Loucy (cell line): ENCODE measurements at regions not wholly inside any gene's neighbourhood (a gene's known extent, or its start where the extent isn't known, plus 50 kb on each side); places are given as distances from the start of the nearest gene placed in this dataset.

Experiments used
- H2AFZ ChIP-seq: fragments of 200-600 bp; sonication (generic); 2 replicates; pipeline ENCODE4 v1.6.0; 2016; ENCODE audit warnings: antibody characterized with exemption, mild to moderate bottlenecking, low read length, moderate library complexity
- H3F3A ChIP-seq: fragments of 200-600 bp; 2 replicates; pipeline ENCODE4 v1.6.0; 2016; ENCODE audit warnings: antibody characterized with exemption, low read depth, mild to moderate bottlenecking
- H3K27me3 ChIP-seq: fragments of 200-600 bp; sonication (generic); 2 replicates; pipeline ENCODE4 v1.6.1; 2014; ENCODE audit warnings: low read length, mild to moderate bottlenecking; ENCODE audit not compliant: insufficient read depth, poor library complexity, severe bottlenecking
- H3K36me3 ChIP-seq: fragments of 200-600 bp; sonication (generic); 2 replicates; pipeline ENCODE4 v1.6.1; 2016; ENCODE audit warnings: low read length; ENCODE audit not compliant: insufficient read depth
- H3K4me1 ChIP-seq: fragments of 200-600 bp; sonication (generic); 2 replicates; pipeline ENCODE4 v1.5.1; 2014; ENCODE audit warnings: low read length, mild to moderate bottlenecking; ENCODE audit not compliant: insufficient read depth, poor library complexity, severe bottlenecking
- H3K4me2 ChIP-seq: fragments of 200-600 bp; sonication (generic); 2 replicates; pipeline ENCODE4 v1.6.0; 2014; ENCODE audit warnings: antibody characterized with exemption, low read length, low read depth, mild to moderate bottlenecking; ENCODE audit not compliant: poor library complexity, severe bottlenecking
- H3K4me3 ChIP-seq: fragments of 200-600 bp; sonication (generic); 2 replicates; pipeline ENCODE4 v1.5.1; 2014; ENCODE audit warnings: low read length, mild to moderate bottlenecking, mixed read lengths; ENCODE audit not compliant: poor library complexity, severe bottlenecking
- H3K79me2 ChIP-seq: fragments of 200-600 bp; sonication (generic); 2 replicates; pipeline ENCODE4 v1.6.1; 2014; ENCODE audit warnings: low read length; ENCODE audit not compliant: insufficient read depth
- H3K9ac ChIP-seq: fragments of 200-600 bp; sonication (generic); 2 replicates; pipeline ENCODE4 v1.6.0; 2014; ENCODE audit warnings: mild to moderate bottlenecking, low read depth, low read length, moderate library complexity; ENCODE audit not compliant: poor library complexity, severe bottlenecking
- H3K9me2 ChIP-seq: fragments of 200-600 bp; sonication (generic); replicated peaks from 2 replicates; pipeline ENCODE4 v1.6.1; 2016; ENCODE audit warnings: low read depth, low read length, mixed read lengths
- H3K9me3 ChIP-seq: fragments of 200-600 bp; sonication (generic); 2 replicates; pipeline ENCODE4 v1.6.1; 2014; ENCODE audit warnings: mild to moderate bottlenecking, antibody characterized with exemption, low read length, low read depth; ENCODE audit not compliant: insufficient read depth
- H4K20me1 ChIP-seq: fragments of 200-600 bp; sonication (generic); 2 replicates; pipeline ENCODE4 v1.6.0; 2014; ENCODE audit warnings: antibody characterized with exemption, low read length, mild to moderate bottlenecking; ENCODE audit not compliant: insufficient read depth, poor library complexity, severe bottlenecking
- CTCF ChIP-seq: fragments of 200-600 bp; sonication (generic); conservative IDR thresholded peaks from 2 replicates; pipeline ENCODE4 v1.5.1; 2014; ENCODE audit warnings: mild to moderate bottlenecking, antibody characterized with exemption, low read length
- EZH2phosphoT487 ChIP-seq: fragments of 200-600 bp; IDR thresholded peaks from 2 replicates; pipeline ENCODE4 v1.6.1; 2018; ENCODE audit warnings: antibody characterized with exemption, mild to moderate bottlenecking, moderate library complexity, borderline replicate concordance

DNA sequence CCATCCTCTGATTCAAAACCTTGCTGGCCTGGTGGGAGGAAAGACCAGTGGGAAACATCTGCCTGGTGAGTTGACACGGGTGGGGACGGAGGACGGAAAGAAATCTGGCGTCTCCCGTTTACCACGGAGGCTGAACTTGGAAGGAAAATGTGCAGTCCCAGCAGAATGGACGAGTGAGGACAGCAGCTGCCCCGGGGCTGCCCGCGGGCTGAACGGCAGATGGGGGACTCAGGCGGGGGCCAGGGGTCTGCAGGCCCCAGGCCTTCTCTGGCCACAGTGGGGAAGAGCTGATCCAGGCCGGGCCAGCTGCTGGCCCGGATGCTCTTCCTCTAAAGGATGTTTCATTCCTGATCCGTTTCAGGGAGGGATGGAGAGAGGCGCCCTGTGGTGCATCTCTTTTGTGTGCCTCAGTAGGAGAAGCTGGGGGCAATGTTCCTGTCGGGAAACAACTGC lies 147.5 kb upstream of the CHST15 start:
- no peaks in the 10 kb centered on the region for H3K36me3 ChIP-seq
- no peaks in the 10 kb centered on the region for H3K27me3 ChIP-seq
- H3K79me2 ChIP-seq = no peaks in the 10 kb centered on the region
- H3K9ac ChIP-seq = no peak overlapping the region
- H3F3A ChIP-seq = no peaks in the 10 kb centered on the region
- no peak overlapping the region for H3K4me2 ChIP-seq
- peaks cover 2% of the 10 kb centered on the region; the same call in 1 of the 2 replicates for H3K9me3 ChIP-seq
- no peak overlapping the region for H3K4me3 ChIP-seq
- TF ChIP-seq CTCF (no peak), EZH2phosphoT487 (no peak)
- no peaks in the 10 kb centered on the region for H4K20me1 ChIP-seq
- no peaks in the 10 kb centered on the region for H3K9me2 ChIP-seq
- H3K4me1 ChIP-seq = no peaks in the 10 kb centered on the region
- H2AFZ ChIP-seq = no peak overlapping the region

DNA sequence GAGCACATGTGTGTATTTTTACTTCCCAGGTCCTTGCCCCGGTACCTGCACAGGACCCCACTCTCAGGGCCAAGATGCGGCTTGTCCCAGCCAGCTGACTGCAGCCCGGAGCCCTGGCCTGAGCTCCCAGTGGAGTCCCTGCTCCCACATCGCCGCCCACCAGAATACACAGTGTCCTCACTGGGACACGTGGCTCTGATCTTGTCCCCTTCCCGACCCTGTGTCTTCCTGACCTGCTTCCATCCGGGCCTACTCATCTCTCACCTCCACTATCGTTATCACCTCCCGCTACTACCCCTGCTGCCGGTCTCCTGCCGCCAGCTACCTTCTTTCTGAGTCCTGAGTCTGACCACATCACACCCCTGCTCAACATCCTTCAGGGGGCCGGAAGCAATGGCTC lies 146.3 kb upstream of the CHST15 start:
- no peak for TF ChIP-seq CTCF
- TF ChIP-seq EZH2phosphoT487 = no peak
- H3K79me2 ChIP-seq = no peaks in the 10 kb centered on the region
- no peak overlapping the region for H2AFZ ChIP-seq

GRCh38 chr10:124239134-124239533 lies 145.7 kb upstream of the CHST15 start:
- Histone ChIP-seq H3K4me2 (no peak overlapping the region), H3K27me3 (no peaks in the 10 kb centered on the region), H4K20me1 (no peaks in the 10 kb centered on the region), H3F3A (no peaks in the 10 kb centered on the region), H3K9me2 (no peaks in the 10 kb centered on the region), H3K9ac (no peak overlapping the region), H2AFZ (no peak overlapping the region), H3K4me1 (no peaks in the 10 kb centered on the region), H3K36me3 (no peaks in the 10 kb centered on the region), H3K4me3 (no peak overlapping the region), H3K9me3 (no peaks in the 10 kb centered on the region; the same call in 1 of the 2 replicates), H3K79me2 (no peaks in the 10 kb centered on the region)
- TF ChIP-seq CTCF = no peak
- no peak for TF ChIP-seq EZH2phosphoT487

More for the DNA sequence above, 146.3 kb upstream of the CHST15 start:
- Histone ChIP-seq H3K27me3 (no peaks in the 10 kb centered on the region), H3K4me2 (no peak overlapping the region), H3K9ac (no peak overlapping the region), H3K9me2 (no peaks in the 10 kb centered on the region), H4K20me1 (no peaks in the 10 kb centered on the region), H3K36me3 (no peaks in the 10 kb centered on the region), H3K4me1 (no peaks in the 10 kb centered on the region), H3K4me3 (no peak overlapping the region), H3F3A (no peaks in the 10 kb centered on the region), H3K9me3 (no peaks in the 10 kb centered on the region; the same call in 1 of the 2 replicates)
